ENCODE measurements at regions not wholly inside any gene's neighbourhood (a gene's known extent, or its start where the extent isn't known, plus 50 kb on each side); places are given as distances from the start of the nearest gene placed in this dataset.
"Not testable (repeated sequence)": the region's sequence is repeated elsewhere in the genome, so short reads cannot be mapped to it uniquely, and the experiment has no call there.

GRCh38 chr11:69887330-69887729 lies 68.1 kb upstream of the FGF3 start:
- DNase-seq (ENCODE audit: low spot score) = no peak

- no peak for DNase-seq (ENCODE audit: low spot score)
Observed at GRCh38 chr11:69887841-69888427, 68.7 kb upstream of the FGF3 start.

DNA sequence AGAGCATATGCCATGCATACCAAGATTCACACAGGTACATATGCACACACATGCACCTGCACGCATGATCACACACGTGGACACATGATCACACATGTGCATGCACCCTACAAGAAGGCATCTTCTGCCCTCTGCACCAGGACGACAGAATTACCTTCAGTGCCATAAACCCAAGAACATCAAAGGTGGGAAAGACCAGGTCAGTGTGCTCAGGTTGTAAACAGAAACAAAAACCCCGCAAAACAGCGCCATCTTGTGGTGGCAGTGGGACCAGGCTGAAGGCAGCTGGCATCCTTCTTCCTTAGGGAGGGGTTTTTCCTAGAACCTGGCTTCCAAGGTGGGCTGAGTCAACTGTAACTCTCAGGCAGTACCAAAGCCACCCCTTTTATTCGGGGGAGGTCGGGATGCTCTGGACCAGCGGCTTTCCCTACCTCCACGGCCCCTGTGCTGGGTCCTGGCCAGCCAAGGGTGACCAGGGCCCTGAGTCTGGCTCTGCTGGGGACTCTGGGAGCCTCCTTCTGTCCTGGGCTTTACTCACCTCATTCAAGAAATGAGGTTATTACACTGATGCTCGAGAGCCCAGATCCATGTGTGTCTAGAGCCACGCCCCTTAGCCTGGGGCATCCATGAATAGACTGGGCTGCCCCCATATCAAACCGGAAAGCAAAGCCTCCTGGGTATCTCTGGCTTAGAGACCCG lies 69.4 kb upstream of the FGF3 start:
- no peak for DNase-seq (ENCODE audit: low spot score)

DNA sequence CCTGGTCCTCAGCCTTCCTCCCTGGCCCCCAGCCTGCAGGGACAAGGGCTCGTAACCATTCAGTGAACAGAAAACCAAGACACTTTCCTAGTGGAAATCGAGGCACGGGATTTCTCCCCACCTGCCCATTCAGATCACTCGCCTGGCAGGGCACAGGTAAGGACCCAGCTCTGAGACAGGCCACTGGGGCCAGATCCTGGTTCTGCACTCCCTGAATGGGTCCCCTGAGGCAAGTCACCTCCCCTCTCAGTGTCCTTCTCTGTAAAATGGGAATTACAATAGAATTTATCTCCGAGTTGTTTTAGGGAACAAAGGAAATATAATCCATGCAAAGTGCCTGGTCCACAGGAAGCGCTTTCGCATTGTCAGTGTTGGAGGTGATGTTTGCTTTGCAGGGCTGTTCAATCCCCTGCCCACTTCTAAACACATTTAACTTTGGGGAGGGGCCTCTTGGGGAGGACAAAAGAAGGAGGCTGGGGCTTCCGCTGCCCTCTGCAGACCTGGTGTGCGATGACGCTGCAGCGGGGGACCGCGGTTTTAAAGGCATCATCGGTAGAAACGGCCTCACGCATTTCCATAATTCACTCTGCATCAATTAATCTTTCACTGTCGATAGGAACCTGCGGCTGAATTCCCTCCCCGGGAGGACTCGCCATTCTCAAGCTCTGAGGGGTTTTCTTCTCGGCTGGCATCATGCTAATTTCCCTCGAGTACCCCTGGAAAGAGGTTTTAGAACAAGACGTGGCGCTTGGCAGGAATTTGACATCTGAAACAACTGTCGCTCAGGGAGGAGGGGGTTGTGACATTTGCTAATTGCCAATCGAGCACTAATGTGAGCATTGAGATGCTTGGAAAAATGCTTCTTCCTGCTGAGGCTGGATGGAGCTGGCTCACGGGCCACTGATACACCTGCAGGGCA lies 70.4 kb upstream of the FGF3 start:
- DNase-seq (ENCODE audit: low spot score) = no peak

- no peak for DNase-seq (ENCODE audit: low spot score)
Observed at GRCh38 chr11:69890476-69890875, 71.3 kb upstream of the FGF3 start.

DNA sequence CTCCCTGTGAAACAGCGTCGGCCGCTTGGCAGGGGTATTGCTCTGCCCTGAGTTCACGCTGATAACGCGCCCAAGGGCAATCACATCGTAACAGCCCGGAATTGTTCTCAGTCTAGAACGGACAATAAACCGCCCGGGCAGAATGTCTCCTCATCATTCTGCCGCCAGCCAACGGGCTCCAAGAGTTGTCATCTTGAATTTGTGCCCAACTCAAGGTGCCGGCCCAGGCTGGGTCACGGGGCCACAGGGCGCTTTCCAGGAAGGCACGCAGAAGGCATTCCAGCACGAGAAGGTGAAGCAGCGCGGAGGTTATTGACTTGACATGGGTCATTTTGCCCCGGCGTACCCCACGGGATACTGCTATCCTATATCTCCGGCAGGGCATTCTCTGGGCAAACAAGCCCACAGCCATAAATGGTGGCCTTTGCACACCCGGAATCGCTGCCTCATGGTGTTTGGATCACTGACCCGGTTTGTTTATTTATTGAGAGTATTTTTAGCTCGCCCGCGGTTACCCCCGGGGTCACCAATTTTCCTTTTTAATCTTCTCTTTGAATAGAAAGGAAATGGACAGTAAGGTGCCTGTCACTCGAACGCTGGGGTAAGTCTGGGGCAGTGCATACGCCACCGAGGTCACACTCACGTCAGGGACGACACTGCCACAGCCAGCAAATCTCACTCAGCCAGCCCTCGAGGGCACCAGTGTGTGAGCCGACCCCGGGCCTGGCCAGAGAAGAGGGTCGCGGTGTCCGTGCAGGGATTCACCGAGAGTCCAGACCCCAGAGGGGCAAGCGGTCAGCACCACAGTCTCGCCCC lies 72.4 kb upstream of the FGF3 start:
- no peak for DNase-seq (ENCODE audit: low spot score)

GRCh38 chr11:69892237-69892985 lies 73.2 kb upstream of the FGF3 start:
- no peak for DNase-seq (ENCODE audit: low spot score)

DNA sequence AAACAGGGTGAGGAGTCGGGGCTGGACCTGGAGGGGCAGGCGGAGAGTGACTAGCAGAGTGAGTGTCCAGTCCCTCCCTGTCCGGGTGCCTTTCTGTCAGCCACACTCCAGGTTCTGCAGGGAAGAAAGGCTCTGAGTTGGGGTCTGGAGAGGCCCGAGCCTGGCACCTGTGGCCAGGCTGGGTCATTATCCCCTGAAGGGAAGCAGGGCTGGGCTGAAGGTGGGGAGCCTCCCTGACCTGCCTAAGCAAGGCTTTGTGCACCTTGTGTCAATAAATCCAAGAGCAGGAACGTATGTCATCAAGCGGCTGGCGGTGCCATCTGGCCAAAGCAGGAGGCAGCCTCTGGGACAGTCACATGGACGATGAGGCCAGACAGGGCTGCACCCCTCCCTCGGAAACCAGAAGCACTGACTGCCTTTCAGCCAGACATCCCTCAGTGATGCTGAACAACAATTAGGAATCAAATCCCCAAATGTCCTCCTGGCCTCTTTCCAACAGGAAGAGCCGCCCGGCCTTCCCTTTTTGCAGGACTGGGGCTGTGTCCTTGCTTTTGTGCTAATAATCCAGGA lies 73.9 kb upstream of the FGF3 start:
- DNase-seq (ENCODE audit: low spot score) = no peak

DNA sequence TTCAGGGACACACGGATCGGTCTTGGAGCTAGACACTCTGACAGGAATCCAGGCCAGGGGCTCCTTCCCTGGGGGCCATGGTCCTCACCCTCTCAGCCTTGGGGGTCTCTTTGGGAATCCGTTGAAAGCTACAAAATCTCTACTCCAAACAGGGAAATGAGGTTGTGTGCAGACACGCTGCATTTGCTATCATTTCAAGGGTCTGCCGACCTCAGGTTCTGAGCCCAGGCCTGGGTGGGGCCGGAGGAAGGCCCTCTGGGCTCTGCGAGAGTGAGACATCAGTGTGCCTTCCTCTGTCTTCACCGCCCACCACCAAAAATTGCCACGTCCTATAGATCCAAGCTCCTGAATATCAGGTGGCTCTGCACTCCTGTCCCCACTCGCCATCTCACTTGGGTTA lies 74.4 kb upstream of the FGF3 start:
- no peak for DNase-seq (ENCODE audit: low spot score)

DNA sequence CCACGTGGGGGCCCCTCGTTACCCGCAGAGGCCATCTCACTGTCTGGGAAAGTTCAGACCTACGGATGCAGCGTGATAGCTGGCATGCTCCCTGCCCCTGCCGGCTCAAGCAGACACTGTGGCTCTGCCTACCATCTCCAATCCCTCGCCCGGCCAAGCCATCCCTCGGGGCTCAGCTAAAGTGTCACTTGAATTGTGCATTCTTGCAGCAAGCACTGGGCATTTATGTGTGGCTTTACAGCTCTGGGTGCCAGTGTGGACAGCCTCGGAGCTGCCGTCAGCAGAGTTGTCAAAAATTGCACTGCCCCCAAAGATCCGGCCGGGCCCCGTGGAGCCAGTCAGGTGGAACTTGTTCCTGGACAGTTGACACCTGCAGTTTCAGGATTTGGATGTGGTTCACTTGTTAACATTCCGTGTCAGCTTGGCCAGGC lies 75.0 kb upstream of the FGF3 start:
- no peak for DNase-seq (ENCODE audit: low spot score)

GRCh38 chr11:69894648-69895047 lies 75.4 kb upstream of the FGF3 start:
- DNase-seq (ENCODE audit: low spot score) = no peak

- DNase-seq (ENCODE audit: low spot score) = no peak
Observed at GRCh38 chr11:69896250-69896649, 77.0 kb upstream of the FGF3 start.

GRCh38 chr11:69898123-69898522 lies 78.9 kb upstream of the FGF3 start:
- no peak for DNase-seq (ENCODE audit: low spot score)

GRCh38 chr11:69899957-69900821 lies 81.0 kb upstream of the FGF3 start:
- no peak for DNase-seq (ENCODE audit: low spot score)

DNA sequence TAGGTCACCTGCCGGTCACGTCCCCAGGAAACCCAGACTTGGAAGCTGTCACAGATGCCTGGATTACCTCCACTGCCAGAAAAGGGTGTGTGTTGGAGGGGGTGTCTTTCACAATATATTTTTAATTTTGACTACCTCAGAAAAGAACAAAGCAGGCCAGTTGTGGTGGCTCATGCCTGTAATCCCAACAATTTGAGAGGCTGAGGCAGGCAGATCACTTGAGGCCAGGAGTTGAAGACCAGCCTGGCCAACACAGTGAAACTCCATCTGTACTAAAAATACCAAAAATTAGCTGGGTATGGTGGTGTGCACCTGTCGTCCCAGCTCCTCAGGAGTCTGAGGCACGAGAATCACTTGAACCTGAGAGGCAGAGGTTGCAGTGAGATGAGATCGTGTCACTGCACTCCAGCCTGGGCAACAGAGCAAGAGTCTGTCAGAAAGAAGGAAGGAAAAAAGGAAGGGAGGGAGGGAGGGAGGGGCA lies 81.6 kb upstream of the FGF3 start:
- not testable (repeated sequence) for DNase-seq (ENCODE audit: low spot score)

DNA sequence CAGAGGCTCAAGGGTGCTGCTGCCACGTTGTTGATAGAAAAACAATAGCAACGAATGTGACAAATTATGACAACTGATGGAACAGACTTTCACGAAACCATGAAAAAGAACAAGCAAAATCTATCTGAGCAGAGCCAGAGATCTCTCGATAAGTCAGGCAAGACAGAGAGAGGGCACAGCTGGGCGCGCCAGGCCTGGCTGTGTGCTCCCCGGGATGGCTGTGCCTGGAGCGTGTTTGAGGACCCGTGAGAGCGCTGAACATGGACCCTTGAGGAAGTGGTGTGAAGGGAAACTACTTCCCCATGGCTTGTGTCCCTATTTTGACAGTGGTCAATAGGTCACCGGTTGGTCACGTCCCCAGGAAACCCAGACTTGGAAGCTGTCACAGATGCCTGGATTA lies 83.1 kb upstream of the FGF3 start:
- no peak for DNase-seq (ENCODE audit: low spot score)

GRCh38 chr11:69903211-69903610 lies 84.0 kb upstream of the FGF3 start:
- no peak for DNase-seq (ENCODE audit: low spot score)

DNA sequence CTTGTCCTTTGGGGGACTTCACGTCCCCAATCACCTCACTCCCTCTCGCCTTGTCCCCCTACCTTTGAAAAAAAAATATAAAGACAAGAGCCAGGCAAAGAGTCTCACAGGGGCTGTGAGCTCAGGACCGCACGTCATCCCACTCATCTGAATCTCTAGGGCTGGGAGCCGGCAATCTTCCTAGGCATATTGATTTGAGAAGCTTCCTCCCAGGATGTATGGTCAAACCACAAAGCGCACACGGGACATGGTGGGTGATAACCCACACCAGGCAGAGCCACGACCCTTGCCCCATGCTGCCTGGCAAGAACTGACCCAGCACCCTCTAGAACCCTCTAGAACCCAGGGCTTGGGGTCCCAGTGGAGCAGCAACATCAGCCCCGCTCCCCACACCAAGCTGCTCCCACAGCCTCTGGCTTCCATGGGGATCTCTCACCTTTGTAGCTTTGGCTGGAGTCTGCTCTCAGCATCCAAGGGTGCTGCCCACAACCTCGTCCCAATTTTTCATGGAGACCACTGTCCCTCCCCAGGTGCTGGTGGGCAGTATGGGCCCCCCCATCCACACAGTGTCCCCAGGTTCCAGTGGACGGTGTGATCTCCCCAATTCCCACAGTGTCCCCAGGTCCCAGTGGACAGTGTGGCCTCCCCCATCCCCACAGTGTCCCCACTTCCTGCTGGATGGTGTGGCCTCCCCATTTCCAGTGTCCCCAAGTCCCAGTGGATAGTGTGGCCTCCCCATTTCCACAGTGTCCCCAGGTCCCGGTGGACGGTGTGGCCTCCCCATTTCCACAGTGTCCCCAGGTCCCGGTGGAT lies 85.2 kb upstream of the FGF3 start:
- no peak for DNase-seq (ENCODE audit: low spot score)

DNA sequence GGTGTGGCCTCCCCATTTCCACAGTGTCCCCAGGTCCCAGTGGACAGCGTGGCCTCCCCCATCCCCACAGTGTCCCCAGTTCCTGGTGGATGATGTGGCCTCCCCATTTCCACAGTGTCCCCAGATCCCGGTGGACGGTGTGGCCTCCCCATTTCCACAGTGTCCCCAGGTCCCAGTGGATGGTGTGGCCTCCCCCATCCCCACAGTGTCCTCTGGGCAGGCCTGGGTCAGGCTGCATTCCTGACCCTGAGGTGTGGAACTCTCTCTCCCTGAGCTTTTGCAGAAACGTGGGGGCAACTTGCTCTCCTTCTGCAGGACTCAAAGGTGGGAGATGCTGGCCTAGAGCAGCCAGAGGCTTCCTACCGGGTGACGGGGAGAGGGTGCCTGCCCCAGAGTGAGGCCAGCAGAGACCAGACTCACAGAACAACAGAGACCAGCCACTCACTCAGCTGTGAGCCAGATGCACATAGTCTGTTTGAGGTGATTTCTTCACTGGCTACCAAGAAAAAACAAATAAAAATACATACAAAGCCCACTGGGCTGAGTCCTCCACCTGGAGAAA lies 85.8 kb upstream of the FGF3 start:
- DNase-seq (ENCODE audit: low spot score) = no peak

All from putamen (tissue), 1 donor.